HepG2 (cell line): ENCODE measurements at regions not wholly inside any gene's neighbourhood (a gene's known extent, or its start where the extent isn't known, plus 50 kb on each side); places are given as distances from the start of the nearest gene placed in this dataset.
A peak's percentile ranks its signal among the peaks of the same experiment; 100 is the strongest.

ENCODE experiments used
- ARNT ChIP-seq: fragments of 450-650 bp; IDR thresholded peaks from 2 replicates; pipeline ENCODE4 v1.6.1; 2017
- FLYWCH1 ChIP-seq: sonication (generic); formaldehyde crosslinking; IDR thresholded peaks from 2 replicates; pipeline ENCODE4 v1.8.1; 2023; ENCODE audit warnings: mild to moderate bottlenecking, missing genetic modification reagents
- FOXA1 ChIP-seq, 2 experiments: fragments of 450-650 bp in 1 of 2; sonication (generic) in 1 of 2; formaldehyde crosslinking in 1 of 2; IDR thresholded peaks; 2 replicates each; pipeline versions ENCODE4 v1.4.0 to v1.6.1; 2016 to 2020; ENCODE audit warnings: missing genetic modification reagents in 1 of 2
- HDAC1 ChIP-seq: sonication (generic); formaldehyde crosslinking; IDR thresholded peaks from 2 replicates; pipeline ENCODE4 v1.5.1; 2020; ENCODE audit warnings: mild to moderate bottlenecking, missing genetic modification reagents
- HOXA5 ChIP-seq: sonication (generic); formaldehyde crosslinking; IDR thresholded peaks from 2 replicates; pipeline ENCODE4 v1.4.0; 2020; ENCODE audit warnings: missing genetic modification reagents
- ISL2 ChIP-seq: sonication (generic); formaldehyde crosslinking; IDR thresholded peaks from 2 replicates; pipeline ENCODE4 v1.5.0; 2020; ENCODE audit warnings: missing genetic modification reagents
- JUN ChIP-seq: sonication (generic); formaldehyde crosslinking; IDR thresholded peaks from 2 replicates; pipeline ENCODE4 v1.4.0; 2020; ENCODE audit warnings: mild to moderate bottlenecking, missing genetic modification reagents
- MBNL3 ChIP-seq: fragments of 250-450 bp; sonication (Bioruptor Pico); conservative IDR thresholded peaks from 2 replicates; pipeline ENCODE4 v1.8.0; 2022; ENCODE audit warnings: mild to moderate bottlenecking, inconsistent platforms
- NCOA2 ChIP-seq: sonication (generic); formaldehyde crosslinking; IDR thresholded peaks from 2 replicates; pipeline ENCODE4 v1.8.0; 2022; ENCODE audit warnings: inconsistent platforms
- NFIC ChIP-seq: IDR thresholded peaks from 2 replicates; pipeline ENCODE4 v1.6.1; 2012; ENCODE audit warnings: mild to moderate bottlenecking, low read length, inconsistent platforms
- PHF5A ChIP-seq: IDR thresholded peaks from one replicate; pipeline ENCODE4 v1.6.1; 2018; ENCODE audit warnings: low read depth, missing genetic modification reagents; ENCODE audit not compliant: unreplicated experiment
- POGZ ChIP-seq: sonication (generic); formaldehyde crosslinking; IDR thresholded peaks from 2 replicates; pipeline ENCODE4 v1.4.0; 2020; ENCODE audit warnings: mild to moderate bottlenecking, missing genetic modification reagents
- PRMT3 ChIP-seq: sonication (generic); formaldehyde crosslinking; IDR thresholded peaks from 2 replicates; pipeline ENCODE4 v1.8.1; 2022; ENCODE audit warnings: low read depth, mild to moderate bottlenecking, moderate library complexity, missing genetic modification reagents, borderline replicate concordance
- SAP130 ChIP-seq: IDR thresholded peaks from 2 replicates; pipeline ENCODE4 v1.6.1; 2016; ENCODE audit warnings: low read depth
- TOE1 ChIP-seq: sonication (generic); formaldehyde crosslinking; IDR thresholded peaks from 2 replicates; pipeline ENCODE4 v1.4.0; 2020; ENCODE audit warnings: mild to moderate bottlenecking, missing genetic modification reagents
- ZFX ChIP-seq: sonication (generic); formaldehyde crosslinking; IDR thresholded peaks from 2 replicates; pipeline ENCODE4 v1.4.0; 2020; ENCODE audit warnings: mild to moderate bottlenecking, low read depth, missing genetic modification reagents, moderate library complexity
- ZNF335 ChIP-seq: sonication (generic); formaldehyde crosslinking; IDR thresholded peaks from 2 replicates; pipeline ENCODE4 v1.4.0; 2020; ENCODE audit warnings: missing genetic modification reagents
- ZNF350 ChIP-seq: sonication (generic); formaldehyde crosslinking; IDR thresholded peaks from 2 replicates; pipeline ENCODE4 v1.4.0; 2020; ENCODE audit warnings: mild to moderate bottlenecking, low read depth, missing genetic modification reagents, borderline replicate concordance
- TF ChIP-seq, protein P1 (sequence below): sonication (generic); formaldehyde crosslinking; IDR thresholded peaks from 2 replicates; pipeline ENCODE4 v1.5.1; 2020; ENCODE audit warnings: missing genetic modification reagents, mild to moderate bottlenecking, borderline replicate concordance
- TF ChIP-seq, protein P2 (sequence below): IDR thresholded peaks from 2 replicates; pipeline ENCODE4 v1.4.0; 2020; ENCODE audit warnings: mild to moderate bottlenecking, missing genetic modification reagents
- TF ChIP-seq, protein P3 (sequence below): IDR thresholded peaks from 2 replicates; pipeline ENCODE4 v1.6.1; 2016; ENCODE audit warnings: mild to moderate bottlenecking
- TF ChIP-seq, protein P4 (sequence below): IDR thresholded peaks from 2 replicates; pipeline ENCODE4 v1.6.1; 2012; ENCODE audit warnings: low read depth, low read length, improper control_type of control experiment

DNA sequence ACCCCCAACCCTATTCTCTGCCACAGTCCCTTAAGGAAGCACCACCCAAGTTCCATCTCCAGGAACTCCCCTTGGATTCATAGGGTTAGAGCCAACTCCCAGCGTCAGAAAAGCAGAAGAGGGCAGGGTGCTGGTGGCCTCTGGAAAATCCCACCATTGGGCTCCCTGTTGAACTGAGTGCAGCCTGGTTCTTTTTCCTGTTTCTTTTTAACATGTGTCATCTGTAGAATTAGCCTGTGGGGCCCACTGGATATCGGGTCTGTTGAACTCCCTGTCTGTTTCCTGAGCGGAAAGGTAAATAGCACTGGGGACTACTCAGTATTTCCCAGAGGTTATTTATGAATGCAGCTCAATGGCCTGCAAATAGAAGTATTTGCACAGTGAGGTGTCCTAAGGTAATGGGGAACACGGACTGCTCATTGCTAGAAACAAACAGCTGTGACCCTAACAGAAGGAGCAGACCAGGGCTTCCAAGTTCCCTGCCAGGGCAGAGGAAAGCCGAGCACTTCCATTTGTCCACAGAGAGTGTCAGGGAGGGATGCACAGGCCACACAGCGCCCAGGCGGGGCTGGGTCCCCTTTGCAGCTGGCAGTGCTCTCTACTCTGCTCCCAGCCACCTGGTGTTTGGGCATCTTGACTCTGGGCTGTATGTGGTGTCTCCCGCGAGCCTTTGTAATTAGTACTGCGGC, 102.6 kb downstream of the FHDC1 start (continued):
- TF ChIP-seq ISL2 (peak; percentile 63), SAP130 (CRISPR knock-in tag) (peak; percentile 59), PHF5A (no peak), NCOA2 (CRISPR knock-in tag) (peak; percentile 69), FLYWCH1 (0 out of 2 replicates have a peak, but pooled peaks have one; percentile 35), PRMT3 (no peak), ZNF350 (CRISPR knock-in tag) (peak; percentile 47; the same call in 1 of the 2 replicates), FOXA1 (IDR thresholded peaks at IDR 0.05) (no peak), FOXA1 (CRISPR knock-in tag; IDR thresholded peaks at IDR 0.05) (peak; percentile 80), HOXA5 (CRISPR knock-in tag) (peak; percentile 72; the same call in 1 of the 2 replicates), TOE1 (CRISPR knock-in tag) (no peak), ZFX (CRISPR knock-in tag) (peak; percentile 53), JUN (CRISPR knock-in tag) (peak; percentile 35; the same call in 1 of the 2 replicates), NFIC (peak; percentile 80; the same call in 1 of the 2 replicates), HDAC1 (peak; percentile 57; the same call in 1 of the 2 replicates), POGZ (CRISPR knock-in tag) (peak; percentile 47; the same call in 1 of the 2 replicates), ARNT (no peak), ZNF335 (CRISPR knock-in tag) (no peak), MBNL3 (no peak)
- TF ChIP-seq, protein P1, sequence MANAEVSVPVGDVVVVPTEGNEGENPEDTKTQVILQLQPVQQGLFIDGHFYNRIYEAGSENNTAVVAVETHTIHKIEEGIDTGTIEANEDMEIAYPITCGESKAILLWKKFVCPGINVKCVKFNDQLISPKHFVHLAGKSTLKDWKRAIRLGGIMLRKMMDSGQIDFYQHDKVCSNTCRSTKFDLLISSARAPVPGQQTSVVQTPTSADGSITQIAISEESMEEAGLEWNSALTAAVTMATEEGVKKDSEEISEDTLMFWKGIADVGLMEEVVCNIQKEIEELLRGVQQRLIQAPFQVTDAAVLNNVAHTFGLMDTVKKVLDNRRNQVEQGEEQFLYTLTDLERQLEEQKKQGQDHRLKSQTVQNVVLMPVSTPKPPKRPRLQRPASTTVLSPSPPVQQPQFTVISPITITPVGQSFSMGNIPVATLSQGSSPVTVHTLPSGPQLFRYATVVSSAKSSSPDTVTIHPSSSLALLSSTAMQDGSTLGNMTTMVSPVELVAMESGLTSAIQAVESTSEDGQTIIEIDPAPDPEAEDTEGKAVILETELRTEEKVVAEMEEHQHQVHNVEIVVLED, result peak; percentile 27; the same call in 1 of the 2 replicates
- TF ChIP-seq, protein P2, sequence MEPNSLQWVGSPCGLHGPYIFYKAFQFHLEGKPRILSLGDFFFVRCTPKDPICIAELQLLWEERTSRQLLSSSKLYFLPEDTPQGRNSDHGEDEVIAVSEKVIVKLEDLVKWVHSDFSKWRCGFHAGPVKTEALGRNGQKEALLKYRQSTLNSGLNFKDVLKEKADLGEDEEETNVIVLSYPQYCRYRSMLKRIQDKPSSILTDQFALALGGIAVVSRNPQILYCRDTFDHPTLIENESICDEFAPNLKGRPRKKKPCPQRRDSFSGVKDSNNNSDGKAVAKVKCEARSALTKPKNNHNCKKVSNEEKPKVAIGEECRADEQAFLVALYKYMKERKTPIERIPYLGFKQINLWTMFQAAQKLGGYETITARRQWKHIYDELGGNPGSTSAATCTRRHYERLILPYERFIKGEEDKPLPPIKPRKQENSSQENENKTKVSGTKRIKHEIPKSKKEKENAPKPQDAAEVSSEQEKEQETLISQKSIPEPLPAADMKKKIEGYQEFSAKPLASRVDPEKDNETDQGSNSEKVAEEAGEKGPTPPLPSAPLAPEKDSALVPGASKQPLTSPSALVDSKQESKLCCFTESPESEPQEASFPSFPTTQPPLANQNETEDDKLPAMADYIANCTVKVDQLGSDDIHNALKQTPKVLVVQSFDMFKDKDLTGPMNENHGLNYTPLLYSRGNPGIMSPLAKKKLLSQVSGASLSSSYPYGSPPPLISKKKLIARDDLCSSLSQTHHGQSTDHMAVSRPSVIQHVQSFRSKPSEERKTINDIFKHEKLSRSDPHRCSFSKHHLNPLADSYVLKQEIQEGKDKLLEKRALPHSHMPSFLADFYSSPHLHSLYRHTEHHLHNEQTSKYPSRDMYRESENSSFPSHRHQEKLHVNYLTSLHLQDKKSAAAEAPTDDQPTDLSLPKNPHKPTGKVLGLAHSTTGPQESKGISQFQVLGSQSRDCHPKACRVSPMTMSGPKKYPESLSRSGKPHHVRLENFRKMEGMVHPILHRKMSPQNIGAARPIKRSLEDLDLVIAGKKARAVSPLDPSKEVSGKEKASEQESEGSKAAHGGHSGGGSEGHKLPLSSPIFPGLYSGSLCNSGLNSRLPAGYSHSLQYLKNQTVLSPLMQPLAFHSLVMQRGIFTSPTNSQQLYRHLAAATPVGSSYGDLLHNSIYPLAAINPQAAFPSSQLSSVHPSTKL (CRISPR knock-in tag), result peak; percentile 84
- TF ChIP-seq, protein P3, sequence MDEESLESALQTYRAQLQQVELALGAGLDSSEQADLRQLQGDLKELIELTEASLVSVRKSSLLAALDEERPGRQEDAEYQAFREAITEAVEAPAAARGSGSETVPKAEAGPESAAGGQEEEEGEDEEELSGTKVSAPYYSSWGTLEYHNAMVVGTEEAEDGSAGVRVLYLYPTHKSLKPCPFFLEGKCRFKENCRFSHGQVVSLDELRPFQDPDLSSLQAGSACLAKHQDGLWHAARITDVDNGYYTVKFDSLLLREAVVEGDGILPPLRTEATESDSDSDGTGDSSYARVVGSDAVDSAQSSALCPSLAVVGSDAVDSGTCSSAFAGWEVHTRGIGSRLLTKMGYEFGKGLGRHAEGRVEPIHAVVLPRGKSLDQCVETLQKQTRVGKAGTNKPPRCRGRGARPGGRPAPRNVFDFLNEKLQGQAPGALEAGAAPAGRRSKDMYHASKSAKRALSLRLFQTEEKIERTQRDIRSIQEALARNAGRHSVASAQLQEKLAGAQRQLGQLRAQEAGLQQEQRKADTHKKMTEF, result peak; percentile 29; the same call in 1 of the 2 replicates
- TF ChIP-seq, protein P4, sequence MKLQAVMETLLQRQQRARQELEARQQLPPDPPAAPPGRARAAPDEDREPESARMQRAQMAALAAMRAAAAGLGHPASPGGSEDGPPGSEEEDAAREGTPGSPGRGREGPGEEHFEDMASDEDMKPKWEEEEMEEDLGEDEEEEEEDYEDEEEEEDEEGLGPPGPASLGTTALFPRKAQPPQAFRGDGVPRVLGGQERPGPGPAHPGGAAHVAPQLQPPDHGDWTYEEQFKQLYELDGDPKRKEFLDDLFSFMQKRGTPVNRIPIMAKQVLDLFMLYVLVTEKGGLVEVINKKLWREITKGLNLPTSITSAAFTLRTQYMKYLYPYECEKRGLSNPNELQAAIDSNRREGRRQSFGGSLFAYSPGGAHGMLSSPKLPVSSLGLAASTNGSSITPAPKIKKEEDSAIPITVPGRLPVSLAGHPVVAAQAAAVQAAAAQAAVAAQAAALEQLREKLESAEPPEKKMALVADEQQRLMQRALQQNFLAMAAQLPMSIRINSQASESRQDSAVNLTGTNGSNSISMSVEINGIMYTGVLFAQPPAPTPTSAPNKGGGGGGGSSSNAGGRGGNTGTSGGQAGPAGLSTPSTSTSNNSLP, result peak; percentile 27; the same call in 1 of the 2 replicates
